CD8-positive, alpha-beta memory T cell (primary cell): ENCODE measurements at regions not wholly inside any gene's neighbourhood (a gene's known extent, or its start where the extent isn't known, plus 50 kb on each side); places are given as distances from the start of the nearest gene placed in this dataset.
A peak's percentile ranks its signal among the peaks of the same experiment; 100 is the strongest.

ENCODE experiments used
- CTCF ChIA-PET: fragments of 350-600 bp; sonication (Branson Sonifier 250); formaldehyde crosslinking; loops from one replicate; lab custom pipeline; 2021; ENCODE audit warnings: antibody characterized with exemption; lab: Charles Lee
- POLR2A ChIA-PET: fragments of 350-600 bp; sonication (Branson Sonifier 250); formaldehyde crosslinking; loops from one replicate; lab custom pipeline; 2021; ENCODE audit warnings: antibody characterized with exemption; lab: Charles Lee
- DNase-seq, 5 donors: peaks; one replicate each; pipeline versions ENCODE4 v3.0.0 to v3.0.0-alpha.2; 2020 to 2022; ENCODE audit warnings: mixed read lengths in 1 of 5
- H3K27ac ChIP-seq: one replicate; pipeline ENCODE4 v1.7.0; 2013; ENCODE audit warnings: low read depth, mild to moderate bottlenecking, low read length, moderate library complexity
- H3K27me3 ChIP-seq: 2 replicates; pipeline ENCODE4 v1.7.0; 2013; ENCODE audit warnings: low read length, mild to moderate bottlenecking; ENCODE audit not compliant: insufficient read depth, poor library complexity, severe bottlenecking
- H3K36me3 ChIP-seq: 2 replicates; pipeline ENCODE4 v1.7.0; 2013; ENCODE audit warnings: mild to moderate bottlenecking, low read length, moderate library complexity; ENCODE audit not compliant: insufficient read depth
- H3K4me1 ChIP-seq: 2 replicates; pipeline ENCODE4 v1.7.0; 2013; ENCODE audit warnings: mild to moderate bottlenecking, low read length, moderate library complexity; ENCODE audit not compliant: insufficient read depth
- H3K4me3 ChIP-seq: 2 replicates; pipeline ENCODE4 v1.7.0; 2013; ENCODE audit warnings: mild to moderate bottlenecking, low read length
- H3K9me3 ChIP-seq: 2 replicates; pipeline ENCODE4 v1.7.0; 2013; ENCODE audit warnings: mild to moderate bottlenecking, low read length
- H3K27ac Mint-ChIP-seq, 8 donors: one replicate each; pipeline ENCODE4 v1.8.0; 2020 to 2021; ENCODE audit warnings: mixed read lengths in 8 of 8, mild to moderate bottlenecking in 6 of 8, inconsistent platforms in 3 of 8, moderate library complexity in 3 of 8
- H3K27me3 Mint-ChIP-seq, 2 donors: one replicate each; pipeline ENCODE4 v1.8.0; 2020 to 2021; ENCODE audit warnings: mixed read lengths in 2 of 2, mild to moderate bottlenecking in 1 of 2, moderate library complexity in 1 of 2
- H3K36me3 Mint-ChIP-seq, 3 donors: one replicate each; pipeline ENCODE4 v1.8.0; 2020 to 2021; ENCODE audit warnings: mixed read lengths in 3 of 3, inconsistent platforms in 1 of 3, mild to moderate bottlenecking in 1 of 3
- H3K4me1 Mint-ChIP-seq, 3 donors: one replicate each; pipeline ENCODE4 v1.8.0; 2020 to 2021; ENCODE audit warnings: mixed read lengths in 3 of 3, inconsistent platforms in 1 of 3, mild to moderate bottlenecking in 1 of 3
- H3K4me3 Mint-ChIP-seq, 7 donors: one replicate each; pipeline ENCODE4 v1.8.0; 2020 to 2021; ENCODE audit warnings: mixed read lengths in 7 of 7, mild to moderate bottlenecking in 6 of 7, moderate library complexity in 4 of 7, inconsistent platforms in 2 of 7
- H3K9me3 Mint-ChIP-seq, 5 donors: one replicate each; pipeline ENCODE4 v1.8.0; 2020 to 2022; ENCODE audit warnings: mixed read lengths in 5 of 5, mild to moderate bottlenecking in 3 of 5, moderate library complexity in 2 of 5, inconsistent platforms in 1 of 5

GRCh38 chr9:89844535-89844934 lies 239.7 kb downstream of the GADD45G start:
- H3K27me3 Mint-ChIP-seq = peaks cover 2 to 3% of the 10 kb centered on the region in 2 donors

GRCh38 chr9:89845321-89845720 lies 240.5 kb downstream of the GADD45G start:
- H3K4me3 ChIP-seq = no peak overlapping the region
- no peaks in the 10 kb centered on the region for H3K4me1 Mint-ChIP-seq
- H3K27me3 Mint-ChIP-seq = peaks cover 3 to 5% of the 10 kb centered on the region in 2 donors
- H3K4me1 ChIP-seq = no peaks in the 10 kb centered on the region
- H3K9me3 Mint-ChIP-seq = no peaks in the 10 kb centered on the region
- H3K27ac Mint-ChIP-seq = peak overlapping the region in 1 of 8 donors; percentile 39
- H3K27me3 ChIP-seq = no peaks in the 10 kb centered on the region
- peaks cover 0 to 4% (median 0%) of the 10 kb centered on the region in 3 donors for H3K36me3 Mint-ChIP-seq
- no peak for DNase-seq
- H3K36me3 ChIP-seq = no peaks in the 10 kb centered on the region
- H3K4me3 Mint-ChIP-seq = no peak overlapping the region
- CTCF ChIA-PET = no interaction called here
- H3K9me3 ChIP-seq = no peaks in the 10 kb centered on the region
- H3K27ac ChIP-seq = no peak overlapping the region
- POLR2A ChIA-PET = no interaction called here

More at GRCh38 chr9:89844535-89844934, 239.7 kb downstream of the GADD45G start:
- no peaks in the 10 kb centered on the region for H3K4me1 ChIP-seq
- DNase-seq = no peak
- ChIA-PET POLR2A (no interaction called here), CTCF (no interaction called here)
- H3K4me3 ChIP-seq = no peak overlapping the region
- no peaks in the 10 kb centered on the region for H3K9me3 Mint-ChIP-seq
- H3K9me3 ChIP-seq = no peaks in the 10 kb centered on the region
- no peaks in the 10 kb centered on the region for H3K36me3 ChIP-seq
- H3K36me3 Mint-ChIP-seq = peaks cover 0 to 4% (median 0%) of the 10 kb centered on the region in 3 donors
- H3K27ac Mint-ChIP-seq = no peak overlapping the region
- H3K4me1 Mint-ChIP-seq = no peaks in the 10 kb centered on the region
- H3K27ac ChIP-seq = no peak overlapping the region
- no peak overlapping the region for H3K4me3 Mint-ChIP-seq
- H3K27me3 ChIP-seq = no peaks in the 10 kb centered on the region

- Histone ChIP-seq H3K4me1 (no peaks in the 10 kb centered on the region), H3K36me3 (no peaks in the 10 kb centered on the region), H3K4me3 (no peak overlapping the region), H3K9me3 (no peaks in the 10 kb centered on the region), H3K27me3 (no peaks in the 10 kb centered on the region), H3K27ac (no peak overlapping the region)
- Mint-ChIP-seq H3K9me3 (no peaks in the 10 kb centered on the region), H3K36me3 (peaks cover 0 to 4% (median 0%) of the 10 kb centered on the region in 3 donors), H3K27ac (no peak overlapping the region), H3K27me3 (peaks cover 4 to 5% of the 10 kb centered on the region in 2 donors), H3K4me1 (no peaks in the 10 kb centered on the region), H3K4me3 (no peak overlapping the region)
- DNase-seq = no peak
- POLR2A ChIA-PET = no interaction called here
- CTCF ChIA-PET = no interaction called here
Measured at GRCh38 chr9:89845862-89846261, 241.1 kb downstream of the GADD45G start.

GRCh38 chr9:89848060-89849040 lies 243.5 kb downstream of the GADD45G start:
- no peaks in the 10 kb centered on the region for H3K36me3 Mint-ChIP-seq
- Histone ChIP-seq H3K4me3 (no peak overlapping the region), H3K27ac (no peak overlapping the region), H3K27me3 (no peaks in the 10 kb centered on the region), H3K36me3 (no peaks in the 10 kb centered on the region), H3K4me1 (no peaks in the 10 kb centered on the region), H3K9me3 (no peaks in the 10 kb centered on the region)
- no peaks in the 10 kb centered on the region for H3K4me1 Mint-ChIP-seq
- H3K9me3 Mint-ChIP-seq = no peaks in the 10 kb centered on the region
- POLR2A ChIA-PET = no interaction called here
- CTCF ChIA-PET = no interaction called here
- H3K4me3 Mint-ChIP-seq = no peak overlapping the region
- no peak overlapping the region for H3K27ac Mint-ChIP-seq
- DNase-seq = no peak
- peaks cover 5 to 7% of the 10 kb centered on the region in 2 donors for H3K27me3 Mint-ChIP-seq

GRCh38 chr9:89849096-89849495 lies 244.3 kb downstream of the GADD45G start:
- no peaks in the 10 kb centered on the region for H3K4me1 Mint-ChIP-seq
- H3K4me3 Mint-ChIP-seq = no peak overlapping the region
- no peaks in the 10 kb centered on the region for H3K9me3 Mint-ChIP-seq
- Histone ChIP-seq H3K4me1 (no peaks in the 10 kb centered on the region), H3K4me3 (no peak overlapping the region), H3K27me3 (no peaks in the 10 kb centered on the region), H3K36me3 (no peaks in the 10 kb centered on the region), H3K9me3 (no peaks in the 10 kb centered on the region), H3K27ac (no peak overlapping the region)
- CTCF ChIA-PET = no interaction called here
- POLR2A ChIA-PET = no interaction called here
- DNase-seq = no peak
- H3K36me3 Mint-ChIP-seq = no peaks in the 10 kb centered on the region
- H3K27ac Mint-ChIP-seq = no peak overlapping the region
- peaks cover 5 to 7% of the 10 kb centered on the region in 2 donors for H3K27me3 Mint-ChIP-seq

GRCh38 chr9:89850153-89850552 lies 245.3 kb downstream of the GADD45G start:
- Histone ChIP-seq H3K36me3 (no peaks in the 10 kb centered on the region), H3K27ac (no peak overlapping the region), H3K4me1 (no peaks in the 10 kb centered on the region), H3K27me3 (no peaks in the 10 kb centered on the region), H3K4me3 (no peak overlapping the region), H3K9me3 (no peaks in the 10 kb centered on the region)
- ChIA-PET CTCF (no interaction called here), POLR2A (no interaction called here)
- no peak for DNase-seq
- no peaks in the 10 kb centered on the region for H3K36me3 Mint-ChIP-seq
- no peaks in the 10 kb centered on the region for H3K9me3 Mint-ChIP-seq
- peaks cover 5 to 13% of the 10 kb centered on the region in 2 donors for H3K27me3 Mint-ChIP-seq
- no peak overlapping the region for H3K4me3 Mint-ChIP-seq
- no peak overlapping the region for H3K27ac Mint-ChIP-seq
- H3K4me1 Mint-ChIP-seq = no peaks in the 10 kb centered on the region

- H3K27me3 ChIP-seq = no peaks in the 10 kb centered on the region
- Mint-ChIP-seq H3K4me3 (no peak overlapping the region), H3K36me3 (no peaks in the 10 kb centered on the region), H3K27ac (no peak overlapping the region), H3K4me1 (no peaks in the 10 kb centered on the region), H3K27me3 (peaks cover 5 to 15% of the 10 kb centered on the region in 2 donors), H3K9me3 (no peaks in the 10 kb centered on the region)
- H3K4me3 ChIP-seq = no peak overlapping the region
- ChIA-PET POLR2A (no interaction called here), CTCF (no interaction called here)
- no peaks in the 10 kb centered on the region for H3K36me3 ChIP-seq
- no peak for DNase-seq
- no peaks in the 10 kb centered on the region for H3K4me1 ChIP-seq
- no peaks in the 10 kb centered on the region for H3K9me3 ChIP-seq
- H3K27ac ChIP-seq = no peak overlapping the region
Measured at GRCh38 chr9:89850631-89851325, 246.0 kb downstream of the GADD45G start.

GRCh38 chr9:89853161-89853560 lies 248.3 kb downstream of the GADD45G start:
- Histone ChIP-seq H3K4me3 (no peak overlapping the region), H3K27ac (no peak overlapping the region), H3K27me3 (no peaks in the 10 kb centered on the region), H3K36me3 (no peaks in the 10 kb centered on the region), H3K9me3 (no peaks in the 10 kb centered on the region), H3K4me1 (no peaks in the 10 kb centered on the region)
- H3K4me3 Mint-ChIP-seq = no peak overlapping the region
- peaks cover 0 to 2% (median 0%) of the 10 kb centered on the region in 5 donors for H3K9me3 Mint-ChIP-seq
- no peaks in the 10 kb centered on the region for H3K4me1 Mint-ChIP-seq
- ChIA-PET CTCF (no interaction called here), POLR2A (no interaction called here)
- H3K27ac Mint-ChIP-seq = no peak overlapping the region
- DNase-seq = no peak
- H3K36me3 Mint-ChIP-seq = no peaks in the 10 kb centered on the region
- peaks cover 7 to 15% of the 10 kb centered on the region in 2 donors for H3K27me3 Mint-ChIP-seq
